GM19395 (cell line): ENCODE measurements at regions not wholly inside any gene's neighbourhood (a gene's known extent, or its start where the extent isn't known, plus 50 kb on each side); places are given as distances from the start of the nearest gene placed in this dataset.
A peak's percentile ranks its signal among the peaks of the same experiment; 100 is the strongest.
"Not testable (repeated sequence)": the region's sequence is repeated elsewhere in the genome, so short reads cannot be mapped to it uniquely, and the experiment has no call there.

Experiments
- ATAC-seq: cut with Tn5 transposase; IDR thresholded peaks from one replicate; pipeline ENCODE4 v1.9.1; 2021; ENCODE audit warnings: mild to moderate bottlenecking, moderate library complexity; ENCODE audit not compliant: unreplicated experiment

DNA sequence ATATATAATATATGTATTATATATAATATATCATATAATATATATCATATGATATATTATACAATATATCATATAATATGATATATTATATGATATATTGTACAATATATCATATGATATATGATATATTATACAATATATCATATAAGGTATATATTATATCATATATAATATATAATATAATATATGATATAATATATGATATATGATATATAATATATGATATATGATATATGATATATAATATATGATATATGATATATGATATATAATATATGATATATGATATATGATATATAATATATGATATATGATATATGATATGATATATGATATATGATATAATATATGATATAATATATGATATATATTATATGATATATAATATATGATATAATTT, 617.3 kb downstream of the TRIB2 start:
- ATAC-seq = not testable (repeated sequence)

DNA sequence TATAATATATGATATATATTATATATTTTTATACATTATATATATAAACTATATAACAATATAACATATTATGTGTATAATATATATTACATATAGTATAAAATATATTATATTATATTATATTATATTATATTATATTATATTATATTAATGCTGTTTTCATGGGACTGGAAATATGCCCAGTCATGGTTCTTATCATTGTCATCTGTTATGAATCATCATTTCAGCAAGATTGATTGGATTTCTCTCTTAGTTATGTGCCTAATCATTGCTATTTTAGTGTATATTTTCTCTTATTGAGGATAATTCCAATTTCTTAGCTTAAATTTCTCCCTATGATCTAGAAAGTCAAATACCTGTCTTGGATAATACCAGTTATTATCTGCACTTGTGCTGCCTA, 617.8 kb downstream of the TRIB2 start:
- ATAC-seq = no peak

DNA sequence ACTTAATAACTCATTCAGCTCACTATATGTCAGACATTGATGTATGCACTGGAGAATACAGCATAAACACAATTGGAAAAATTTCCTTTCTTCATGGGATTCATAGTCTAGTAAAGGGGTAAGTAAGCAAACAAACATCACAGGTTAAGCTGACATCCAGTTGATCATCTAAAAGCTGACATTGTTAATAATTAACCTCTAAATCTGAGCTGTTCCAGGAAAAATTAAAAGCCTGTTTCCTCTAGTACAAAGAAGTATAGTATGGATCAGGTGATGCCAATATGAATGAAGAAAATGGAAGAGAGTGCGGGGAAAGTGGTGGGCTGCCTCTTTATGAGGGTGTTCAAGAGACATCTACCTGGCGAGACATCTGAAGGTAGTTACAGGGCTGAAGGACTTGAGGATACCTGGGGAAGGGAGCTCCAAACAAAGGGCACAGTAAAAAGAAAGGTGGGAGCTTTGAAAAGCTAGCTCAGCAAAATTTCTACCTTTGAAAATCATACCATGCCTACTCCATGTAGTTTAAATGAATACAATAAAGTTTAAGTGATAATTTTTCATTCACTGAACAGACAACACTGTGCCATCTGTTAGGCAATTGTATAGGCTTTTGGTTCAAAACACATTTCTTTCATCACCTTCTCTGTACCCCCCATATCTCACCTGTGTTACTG, 619.3 kb downstream of the TRIB2 start:
- no peak for ATAC-seq

DNA sequence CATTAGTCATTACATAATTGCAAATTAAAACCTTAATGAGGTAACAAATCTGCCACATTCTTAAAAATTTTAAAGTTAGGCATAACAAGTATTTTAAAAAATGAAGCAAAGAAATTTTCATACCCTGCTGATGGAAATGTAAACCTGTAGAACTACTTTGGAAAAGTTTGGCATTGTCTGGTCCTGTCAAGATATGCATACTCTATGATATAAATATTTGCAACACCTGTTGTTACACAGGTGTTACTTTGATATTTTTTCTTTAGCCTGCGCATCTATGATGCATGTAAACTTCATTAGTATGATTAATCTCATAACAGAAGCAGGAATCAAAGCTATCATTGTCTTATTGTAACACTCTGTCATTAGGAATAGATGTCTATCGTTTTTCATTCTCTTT, 634.3 kb downstream of the TRIB2 start:
- no peak for ATAC-seq

DNA sequence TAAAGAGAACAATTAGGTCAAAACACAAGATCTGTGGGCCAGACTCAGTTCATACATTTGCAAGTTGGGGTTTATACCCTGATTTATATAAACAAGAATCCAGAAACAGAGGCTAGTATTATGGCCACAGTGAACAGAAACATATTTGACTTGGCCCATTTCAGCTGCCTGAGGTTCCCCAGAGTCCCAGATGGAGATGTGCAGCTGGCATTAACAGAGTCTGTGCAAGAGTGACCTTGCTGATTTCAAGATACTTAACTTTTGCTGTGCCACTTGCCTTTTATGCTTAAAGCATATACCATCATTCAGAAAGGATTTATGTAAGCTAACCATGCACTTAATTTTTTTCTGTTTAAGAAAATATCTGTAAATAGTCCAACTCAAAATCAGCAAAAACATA, 636.3 kb downstream of the TRIB2 start:
- no peak for ATAC-seq

DNA sequence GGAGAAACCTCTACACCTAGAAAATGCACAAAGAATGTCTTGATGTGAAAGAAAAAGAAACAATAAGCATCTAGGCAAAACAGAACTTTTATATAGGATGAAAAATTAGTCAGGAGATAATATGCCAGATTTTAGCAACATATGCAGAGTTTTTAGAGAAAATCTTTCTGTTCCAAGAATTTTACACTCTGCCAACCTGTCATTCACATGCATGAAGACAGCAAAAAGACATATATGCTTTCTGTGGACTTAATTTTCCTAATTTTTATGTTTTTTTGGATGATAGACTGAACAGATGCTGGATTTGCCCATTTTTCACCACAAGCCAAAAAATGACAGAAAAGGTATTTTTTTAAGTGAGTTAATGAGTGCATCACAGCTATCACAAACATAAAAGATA, 637.3 kb downstream of the TRIB2 start:
- no peak for ATAC-seq

DNA sequence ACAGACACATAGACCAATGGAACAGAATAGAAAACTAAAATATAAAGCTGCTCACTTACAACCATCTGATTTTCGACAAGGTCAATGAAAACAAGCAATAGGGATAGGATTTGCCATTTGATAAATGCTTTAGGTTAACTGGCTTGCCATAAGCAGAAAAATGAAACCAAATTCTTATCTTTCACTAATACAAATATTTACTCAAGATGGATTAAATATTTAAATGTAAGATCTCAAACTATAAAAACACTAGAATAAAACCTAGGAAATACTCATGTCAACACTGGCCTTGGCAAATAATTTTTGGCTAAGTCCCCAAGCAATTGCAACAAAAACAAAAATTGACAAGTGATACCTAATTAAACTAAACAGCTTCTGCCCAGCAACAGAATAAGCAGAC, 665.2 kb downstream of the TRIB2 start:
- not testable (repeated sequence) for ATAC-seq

DNA sequence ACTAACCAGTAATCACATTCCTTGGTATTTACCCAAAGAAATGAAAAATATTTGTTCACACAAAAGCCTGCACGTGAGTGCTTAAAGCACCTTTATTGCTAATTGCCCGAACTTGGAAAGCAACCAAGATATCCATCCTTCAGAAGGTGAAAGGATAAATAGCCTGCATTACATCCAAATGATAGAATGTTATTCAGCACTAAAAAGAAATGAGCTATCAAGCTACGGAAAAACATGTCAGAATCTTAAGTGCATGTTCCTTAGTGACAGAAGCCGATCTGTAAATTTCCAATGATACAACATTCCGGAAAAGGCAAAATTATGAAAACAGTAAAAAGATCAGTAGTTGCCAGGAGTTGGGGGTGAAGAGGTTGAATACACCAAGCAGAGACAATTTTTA, 672.4 kb downstream of the TRIB2 start:
- not testable (repeated sequence) for ATAC-seq

DNA sequence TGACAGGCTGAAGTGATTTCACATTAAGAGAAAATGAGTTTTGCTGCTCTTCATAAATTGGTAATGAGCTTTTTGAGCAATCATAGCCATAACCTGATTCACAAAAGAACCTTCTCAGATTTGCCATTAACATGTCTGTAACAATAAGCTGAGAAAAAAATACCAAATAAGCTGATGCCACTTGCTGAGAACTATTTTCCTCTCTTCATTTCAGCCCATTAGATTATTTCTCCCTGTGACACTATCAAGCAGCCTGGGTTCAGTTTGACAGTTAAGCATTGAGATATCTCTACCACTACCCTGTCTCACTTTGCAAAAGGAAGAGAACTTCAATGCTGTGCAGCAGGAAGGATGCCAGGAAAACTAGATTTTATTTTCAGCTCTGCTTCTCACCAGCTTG, 673.9 kb downstream of the TRIB2 start:
- no peak for ATAC-seq

DNA sequence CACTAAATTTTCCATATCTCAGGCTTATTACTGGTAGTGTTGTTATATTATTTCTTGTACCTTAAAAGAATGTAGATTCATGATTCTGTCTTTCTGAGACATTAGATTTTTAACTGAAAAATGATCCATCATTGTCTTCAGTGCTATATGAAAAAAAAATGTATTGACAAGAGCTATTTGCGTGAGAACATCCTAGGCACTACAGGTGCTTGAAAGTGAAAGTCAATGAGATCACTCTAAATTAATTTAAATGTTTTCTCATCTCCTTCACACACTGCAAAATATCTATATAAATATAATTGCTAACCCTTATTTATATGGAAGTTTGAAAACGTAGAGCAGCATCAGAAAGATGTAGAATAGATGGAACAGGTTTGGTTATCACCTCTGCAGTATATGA, 684.6 kb downstream of the TRIB2 start:
- ATAC-seq = no peak

DNA sequence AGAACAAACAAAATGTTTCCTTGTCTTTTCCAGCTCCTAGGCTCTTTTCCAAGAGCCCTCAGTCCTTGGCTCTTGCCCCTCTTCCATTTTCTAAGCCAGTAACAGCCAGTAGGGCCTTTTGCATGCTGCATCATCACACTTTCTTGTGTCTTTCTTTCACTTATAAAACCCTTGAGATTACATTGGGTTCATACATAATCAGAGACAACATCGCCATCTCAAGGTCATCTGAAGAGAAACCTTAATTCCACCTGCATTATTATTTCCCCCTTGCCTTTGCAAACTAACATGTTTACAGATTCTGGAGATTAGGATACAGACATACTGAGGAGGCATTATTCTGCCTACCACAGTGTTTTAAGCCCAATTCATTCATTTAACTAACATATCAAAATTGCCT, 697.3 kb downstream of the TRIB2 start:
- ATAC-seq = no peak

DNA sequence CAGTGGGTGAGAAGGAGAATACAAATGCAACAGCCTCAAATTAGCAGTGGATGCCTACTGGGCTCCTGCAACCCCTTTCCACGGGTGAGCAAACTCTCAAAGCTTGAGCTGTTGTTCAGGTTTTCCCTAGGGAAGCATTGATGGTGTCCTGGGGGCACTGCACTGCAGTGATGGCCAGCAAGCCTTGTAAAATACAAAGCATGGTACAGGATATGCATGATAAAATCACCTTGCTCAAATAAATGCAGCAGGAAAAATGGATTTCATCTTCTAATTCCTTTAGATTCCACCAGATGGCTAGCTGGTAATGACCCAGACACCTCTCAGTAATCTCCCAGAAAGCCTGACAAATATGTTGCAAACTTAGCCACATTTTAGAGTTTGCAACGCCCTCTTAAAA, 698.2 kb downstream of the TRIB2 start:
- ATAC-seq = no peak

DNA sequence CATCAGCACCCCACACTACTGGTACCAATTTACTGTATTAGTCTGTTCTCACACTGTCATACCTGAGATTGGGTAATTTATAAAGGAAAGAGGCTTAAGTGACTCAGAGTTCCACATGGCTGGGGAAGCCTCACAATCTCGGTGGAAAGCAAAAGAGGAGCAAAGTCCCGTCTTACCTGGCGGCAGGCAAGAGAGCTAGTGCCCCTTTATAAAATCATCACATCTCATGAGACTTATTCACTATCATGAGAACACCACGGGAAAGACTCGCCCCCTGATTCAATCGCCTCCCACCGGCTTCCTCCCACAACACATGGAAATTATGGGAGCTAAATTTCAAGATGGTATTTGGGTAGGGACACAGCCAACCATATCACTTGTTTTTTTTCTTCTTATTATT, 717.2 kb downstream of the TRIB2 start:
- no peak for ATAC-seq

DNA sequence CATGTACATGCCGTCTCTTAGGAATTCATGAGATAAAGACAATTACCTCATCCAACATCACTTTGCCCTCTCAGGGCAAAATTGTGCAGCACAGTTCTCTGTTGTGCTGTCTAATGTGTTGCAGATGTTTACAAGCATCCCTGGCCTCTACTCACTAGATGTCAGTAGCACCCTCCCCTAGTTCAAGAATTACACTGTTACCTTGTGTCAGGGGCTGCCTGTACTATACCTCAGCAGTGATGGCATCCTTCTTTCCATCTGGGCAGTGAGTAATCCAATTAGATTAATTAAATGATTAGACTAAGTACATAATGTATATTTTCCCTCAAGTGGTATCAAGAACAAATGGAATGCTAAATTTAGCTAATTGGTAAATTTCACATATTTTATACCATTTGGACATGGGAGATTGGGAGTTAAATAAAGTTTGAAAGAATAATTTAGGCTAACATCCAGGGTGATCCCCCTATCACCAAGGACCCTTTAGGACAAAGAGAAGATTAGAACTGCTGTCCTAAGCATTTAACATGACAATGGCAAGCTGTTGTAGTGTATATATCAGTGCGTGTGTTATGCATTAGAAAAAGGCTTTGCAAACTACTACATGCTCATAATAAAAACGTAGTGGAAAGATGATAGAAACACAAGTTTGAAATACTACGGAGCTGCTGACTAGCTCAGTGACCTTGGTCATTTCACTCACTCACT, 727.0 kb downstream of the TRIB2 start:
- not testable (repeated sequence) for ATAC-seq

DNA sequence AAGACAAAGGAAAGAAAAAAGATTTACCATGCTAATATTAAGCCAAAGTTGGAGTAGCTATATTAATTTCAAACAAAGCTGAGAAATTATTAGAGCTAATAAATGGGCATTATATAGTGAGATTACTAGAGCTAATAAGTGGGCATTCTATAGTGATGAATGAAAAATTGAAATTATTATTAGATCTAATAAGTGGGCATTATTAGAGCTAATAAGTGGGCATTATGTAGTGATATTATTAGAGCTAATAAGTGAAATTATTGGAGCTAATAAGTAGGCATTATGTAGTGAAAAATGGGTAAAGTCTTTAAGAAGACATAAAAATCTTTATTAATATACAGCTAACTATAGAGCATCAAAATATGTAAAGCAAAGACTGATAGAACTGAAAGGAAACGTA, 745.7 kb downstream of the TRIB2 start:
- no peak for ATAC-seq

DNA sequence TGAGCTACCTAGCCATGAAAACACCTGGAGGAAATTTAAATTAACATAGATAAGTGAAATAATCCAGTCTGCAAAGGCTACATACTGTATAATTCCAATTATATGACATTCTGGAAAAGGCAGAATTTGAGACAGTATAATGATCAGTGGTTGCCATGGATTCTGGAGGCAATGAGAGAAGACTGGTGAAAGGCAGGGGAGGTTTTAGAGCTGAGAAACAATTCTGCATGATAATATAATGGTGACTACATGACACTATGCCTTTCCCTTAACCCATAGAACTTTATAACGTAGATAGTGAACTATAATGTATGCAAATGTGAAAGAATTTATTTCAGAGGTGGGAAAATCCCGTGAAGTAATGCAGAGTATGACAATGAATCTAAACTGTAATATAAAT, 749.3 kb downstream of the TRIB2 start:
- ATAC-seq = no peak

DNA sequence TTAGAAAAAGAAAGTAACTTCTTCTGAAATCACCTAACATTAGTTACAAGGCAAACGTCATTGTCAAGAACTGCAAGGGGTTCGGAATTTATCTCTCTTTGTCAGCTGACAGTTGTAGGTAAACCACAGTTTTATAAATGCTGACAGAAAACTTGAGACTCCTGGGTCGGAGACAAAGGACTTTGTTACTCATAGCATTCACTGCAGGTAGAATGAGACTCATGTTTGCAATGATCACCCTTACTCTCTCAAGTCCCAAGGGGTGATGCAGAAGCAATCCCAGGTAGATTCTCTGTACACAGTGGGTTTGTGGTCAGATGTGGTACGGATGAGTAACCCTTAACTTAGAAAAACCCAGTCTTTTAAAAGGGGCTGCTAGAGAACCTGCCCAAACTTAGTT, 757.8 kb downstream of the TRIB2 start:
- no peak for ATAC-seq

DNA sequence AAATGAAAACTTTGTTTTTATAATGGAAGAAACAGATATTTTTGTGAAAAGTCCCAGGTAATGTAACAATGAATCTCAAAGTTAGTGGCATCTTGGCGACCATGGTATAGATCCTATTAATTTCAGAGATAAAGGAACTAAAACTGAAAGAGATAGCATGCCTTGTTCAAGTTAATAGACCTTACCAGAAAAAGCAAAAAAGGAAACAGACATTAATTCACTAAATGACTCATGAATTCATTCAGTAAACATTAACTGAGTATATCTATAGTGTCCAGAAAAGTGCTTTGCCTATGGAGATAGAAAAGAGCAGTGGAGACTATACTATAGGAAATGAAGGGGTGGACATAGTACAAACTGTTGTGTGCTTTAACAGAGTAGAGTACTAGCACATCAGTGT, 763.3 kb downstream of the TRIB2 start:
- ATAC-seq = peak; percentile 75

DNA sequence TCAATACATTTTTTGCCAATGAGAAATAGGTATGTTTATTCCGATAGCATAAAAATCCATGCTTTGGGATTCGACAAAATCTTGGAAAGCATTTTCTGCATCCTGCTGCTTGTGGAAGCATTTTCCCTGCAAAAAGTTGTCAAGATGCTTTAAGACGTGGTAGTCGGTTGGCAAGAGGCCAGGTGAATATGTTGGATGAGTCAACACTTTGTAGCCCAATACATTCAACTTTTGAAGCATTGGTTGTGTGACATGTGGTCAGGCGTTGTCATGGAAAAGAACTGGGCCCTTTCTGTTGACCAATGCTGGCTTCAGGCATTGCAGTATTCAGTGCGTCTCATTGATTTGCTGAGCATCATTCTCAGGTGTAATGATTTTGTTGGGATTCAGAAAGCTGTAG, 764.5 kb downstream of the TRIB2 start:
- ATAC-seq = no peak

DNA sequence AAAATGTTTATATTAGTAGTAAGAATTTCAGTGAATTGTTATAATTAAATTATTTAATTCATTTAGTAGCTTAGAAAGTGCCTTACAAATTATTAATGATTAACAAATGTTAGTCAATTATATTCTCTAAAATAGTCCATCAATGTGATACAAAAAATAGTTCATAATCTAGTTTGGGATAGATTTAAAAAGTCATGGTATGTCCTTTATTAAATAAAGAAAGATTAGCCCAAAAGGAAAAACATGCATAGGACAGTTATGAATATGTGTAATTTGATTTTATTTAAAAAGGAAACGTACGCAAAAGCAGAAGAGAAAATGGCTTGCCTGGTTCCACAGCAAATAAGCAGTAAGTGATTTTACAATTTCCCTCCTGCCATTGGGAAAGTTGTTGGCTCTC, 768.5 kb downstream of the TRIB2 start:
- ATAC-seq = no peak

DNA sequence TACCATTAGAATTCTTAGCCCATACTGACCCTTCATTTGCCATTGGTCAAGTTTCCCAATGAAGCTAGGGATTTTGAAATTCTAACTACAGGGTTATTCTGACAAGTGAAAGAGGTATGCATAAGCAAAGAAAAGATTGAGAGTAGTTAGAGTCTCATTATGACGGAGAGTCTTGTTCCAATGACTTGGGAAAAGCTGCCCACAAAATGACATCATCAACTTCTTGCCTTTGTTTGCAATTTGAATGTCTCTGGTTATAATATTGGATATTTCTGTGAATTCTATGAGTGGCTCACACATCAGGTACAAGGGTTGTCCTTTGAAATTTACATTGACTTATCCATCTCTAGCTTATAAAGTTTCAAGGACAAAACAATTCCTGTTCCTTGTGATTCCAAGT, 772.2 kb downstream of the TRIB2 start:
- no peak for ATAC-seq

DNA sequence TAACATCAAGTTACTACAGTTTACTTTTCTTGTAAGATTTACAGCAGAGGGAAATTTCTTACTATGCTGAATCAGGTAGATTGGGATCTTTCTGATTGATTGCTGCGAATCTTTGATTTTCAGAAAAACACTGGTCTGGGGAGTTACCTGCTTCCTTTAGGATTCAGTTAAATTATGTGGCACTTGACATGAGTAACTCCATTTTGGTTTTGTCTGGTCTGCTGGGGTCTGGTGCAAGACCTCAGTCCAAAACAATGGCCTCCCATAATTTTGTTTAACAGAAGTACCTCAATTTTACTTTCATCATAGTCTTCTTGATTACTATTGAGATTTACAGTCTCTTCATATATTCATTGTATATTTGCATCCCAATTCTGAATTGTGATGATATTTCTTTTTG, 775.5 kb downstream of the TRIB2 start:
- ATAC-seq = no peak

DNA sequence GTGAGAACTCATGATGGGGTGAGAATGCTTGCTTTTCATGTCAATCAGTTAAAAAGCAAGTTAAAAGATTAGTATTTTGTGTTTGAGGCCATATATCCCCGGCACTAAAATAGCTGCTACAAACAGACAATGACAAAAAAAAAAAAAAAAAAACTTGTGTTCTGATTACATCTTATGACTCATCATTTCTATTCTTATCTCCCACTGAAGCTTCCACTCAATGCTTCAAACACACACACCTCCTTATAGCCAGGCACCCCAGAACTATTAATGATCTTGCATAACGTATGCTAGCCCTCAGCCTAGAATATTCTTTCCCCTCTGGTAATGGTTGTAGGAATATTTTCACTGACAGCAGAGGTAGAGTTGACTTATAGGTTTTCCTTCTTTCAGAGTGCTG, 778.3 kb downstream of the TRIB2 start:
- no peak for ATAC-seq
